Omental fat pad (tissue), 3 donors: ENCODE measurements at regions not wholly inside any gene's neighbourhood (a gene's known extent, or its start where the extent isn't known, plus 50 kb on each side); places are given as distances from the start of the nearest gene placed in this dataset.

Experiments used
- ATAC-seq: fragments of 150-250 bp; one replicate; pipeline ENCODE4 v1.9.1; 2016; ENCODE audit warnings: mild to moderate bottlenecking, moderate library complexity; ENCODE audit not compliant: low FRiP score
- DNase-seq: peaks from one replicate; pipeline ENCODE4 v3.0.0-alpha.2; 2019; ENCODE audit warnings: low spot score
- CTCF ChIP-seq, 3 donors: fragments of 450-650 bp; IDR thresholded peaks; one replicate each; pipeline ENCODE4 v1.5.1; 2016 to 2017; ENCODE audit warnings: antibody characterized with exemption in 3 of 3, mild to moderate bottlenecking in 3 of 3, moderate library complexity in 2 of 3

DNA sequence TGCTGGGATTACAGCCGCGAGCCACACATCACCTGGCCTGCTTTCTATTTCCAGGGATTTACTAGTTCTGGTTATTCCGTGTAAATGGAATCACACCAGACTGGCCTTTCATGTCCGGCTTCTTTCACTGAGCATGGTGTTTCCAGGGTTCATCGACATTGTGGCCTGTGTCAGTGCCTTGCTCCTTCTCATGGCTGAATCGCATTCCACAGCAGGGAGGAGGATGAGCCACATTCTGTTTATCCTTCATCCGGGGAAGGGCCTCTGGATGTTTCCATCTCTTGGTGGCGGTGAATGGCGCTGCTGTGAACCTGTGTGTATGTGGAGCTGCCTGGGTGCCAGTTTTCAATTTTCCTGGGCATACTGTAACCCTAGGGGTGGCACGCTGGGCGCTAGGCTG is 58.7 kb upstream of the RNU6ATAC start:
- ATAC-seq = no peak
- TF ChIP-seq CTCF (IDR thresholded peaks at IDR 0.05) = no peak
- no peak for DNase-seq

- ATAC-seq = no peak
- TF ChIP-seq CTCF (IDR thresholded peaks at IDR 0.05) = no peak
Observed at GRCh38 chr9:134223591-134224122, 59.3 kb upstream of the RNU6ATAC start.

DNA sequence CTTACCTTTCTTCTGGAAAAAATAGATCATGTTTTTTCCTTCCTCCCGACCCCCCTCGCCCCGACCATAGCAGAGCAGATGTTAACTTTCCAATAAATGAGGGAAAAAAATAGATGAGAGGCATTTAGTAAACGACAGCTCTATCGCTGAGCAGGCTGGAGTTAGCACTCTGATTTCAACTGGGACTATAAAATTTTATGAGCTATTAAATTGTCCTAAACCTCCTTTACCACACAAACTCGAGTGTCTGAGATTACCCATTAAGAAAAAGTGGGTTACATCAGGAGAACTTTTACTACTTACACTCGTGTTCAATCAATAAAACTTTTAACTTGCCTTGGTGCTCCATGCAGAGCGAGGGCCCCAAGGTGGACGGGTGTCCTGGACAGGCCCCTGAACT is 59.8 kb upstream of the RNU6ATAC start:
- no peak for TF ChIP-seq CTCF (IDR thresholded peaks at IDR 0.05)
- no peak for ATAC-seq
- DNase-seq = no peak

More at GRCh38 chr9:134223591-134224122, 59.3 kb upstream of the RNU6ATAC start:
- no peak for DNase-seq

- ATAC-seq (no peak), DNase-seq (no peak)
Observed at GRCh38 chr9:134224567-134225093, 60.3 kb upstream of the RNU6ATAC start.

GRCh38 chr9:134225186-134225585 is 60.8 kb upstream of the RNU6ATAC start:
- no peak for TF ChIP-seq CTCF (IDR thresholded peaks at IDR 0.05)
- DNase-seq = no peak
- no peak for ATAC-seq

More at GRCh38 chr9:134224567-134225093, 60.3 kb upstream of the RNU6ATAC start:
- no peak for TF ChIP-seq CTCF (IDR thresholded peaks at IDR 0.05)

GRCh38 chr9:134225816-134226215 is 61.5 kb upstream of the RNU6ATAC start:
- ATAC-seq (no peak), DNase-seq (no peak)
- no peak for TF ChIP-seq CTCF (IDR thresholded peaks at IDR 0.05)

DNA sequence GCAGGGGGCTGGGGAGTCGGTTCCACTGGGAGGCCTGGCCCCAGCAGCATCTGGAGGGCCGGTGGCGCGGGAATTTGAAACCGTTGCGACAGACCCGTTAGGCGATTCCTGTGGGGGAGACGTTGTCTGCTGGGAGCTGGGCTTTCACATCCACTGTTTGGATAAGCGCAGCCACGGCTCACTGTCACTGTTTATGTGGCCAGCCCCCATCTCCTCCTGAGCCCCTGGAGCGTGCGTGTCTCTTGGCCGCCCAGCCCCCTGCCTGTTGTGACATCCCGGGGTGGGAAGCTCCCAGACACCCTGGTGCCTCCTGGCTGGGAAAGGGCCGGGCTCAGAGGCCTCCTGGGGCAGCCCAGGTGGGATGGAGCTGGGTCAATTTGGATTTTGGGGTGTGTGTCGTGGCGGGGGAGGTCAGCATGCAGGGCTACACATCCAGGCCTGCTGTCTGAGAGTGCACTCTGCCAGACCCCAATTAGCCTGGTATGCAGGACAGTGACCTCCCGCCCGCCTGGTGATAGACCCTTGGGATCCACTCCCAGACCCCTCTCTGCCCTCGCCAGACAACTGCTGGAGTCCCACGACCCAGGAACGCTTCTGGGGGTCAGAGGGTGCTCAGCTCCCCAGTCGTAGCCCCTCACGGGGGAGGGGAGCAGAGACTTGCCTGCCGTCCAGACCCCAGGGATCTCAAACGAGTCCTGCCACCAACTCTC is 62.0 kb upstream of the RNU6ATAC start:
- no peak for ATAC-seq
- DNase-seq = no peak
- no peak for TF ChIP-seq CTCF (IDR thresholded peaks at IDR 0.05)
